Dermis microvascular lymphatic vessel endothelial cell (primary cell): ENCODE measurements at regions not wholly inside any gene's neighbourhood (a gene's known extent, or its start where the extent isn't known, plus 50 kb on each side); places are given as distances from the start of the nearest gene placed in this dataset.

Source experiments
- DNase-seq, 2 donors: peaks; one replicate each; pipeline versions ENCODE4 v3.0.0 to v3.0.0-alpha.2; 2010; ENCODE audit warnings: low read depth in 2 of 2

DNA sequence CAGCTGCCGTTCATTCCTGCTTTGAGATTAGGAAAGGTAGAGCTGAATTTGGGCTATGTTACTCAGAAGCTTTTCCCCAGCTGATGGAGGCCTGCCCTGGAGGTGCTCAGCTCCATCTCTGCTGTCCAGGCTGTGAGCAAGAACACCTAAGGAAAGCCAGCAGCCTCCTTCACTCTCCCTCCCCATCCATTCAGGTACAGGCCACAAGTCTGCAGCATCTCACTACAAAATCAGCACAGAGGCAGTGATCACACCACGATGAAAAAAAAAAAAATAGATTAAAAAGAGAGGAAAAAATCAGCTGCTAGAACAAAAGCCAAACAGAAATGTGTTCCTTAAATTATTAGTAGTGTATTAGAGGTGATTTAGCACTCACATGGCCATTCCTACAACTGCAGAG lies 515.0 kb downstream of the CDH26 start:
- no peak for DNase-seq

- no peak for DNase-seq
These were observed 516.2 kb downstream of the CDH26 start for GRCh38 chr20:60474385-60474910.

- DNase-seq = no peak
These were observed 517.8 kb downstream of the CDH26 start for GRCh38 chr20:60476045-60476444.

DNA sequence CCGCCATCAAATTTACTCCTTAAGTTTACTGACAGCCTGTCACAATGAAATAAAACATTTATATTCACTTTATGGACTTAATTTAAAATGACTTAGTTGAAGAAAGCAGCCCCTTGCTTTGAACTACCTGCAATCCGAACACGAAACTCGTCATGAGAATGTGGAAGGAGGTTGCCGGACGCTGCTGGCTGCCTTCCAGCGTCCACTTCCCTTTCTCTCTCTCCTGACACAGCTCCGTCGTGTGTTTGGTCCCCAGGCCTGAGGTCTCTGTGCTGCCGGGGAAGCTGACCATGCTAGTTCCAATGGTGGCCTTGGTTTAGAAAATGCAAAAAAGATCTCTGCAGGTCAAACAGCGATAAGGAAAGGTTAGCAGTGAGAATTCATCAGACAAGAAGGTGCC lies 519.7 kb downstream of the CDH26 start:
- no peak for DNase-seq

DNA sequence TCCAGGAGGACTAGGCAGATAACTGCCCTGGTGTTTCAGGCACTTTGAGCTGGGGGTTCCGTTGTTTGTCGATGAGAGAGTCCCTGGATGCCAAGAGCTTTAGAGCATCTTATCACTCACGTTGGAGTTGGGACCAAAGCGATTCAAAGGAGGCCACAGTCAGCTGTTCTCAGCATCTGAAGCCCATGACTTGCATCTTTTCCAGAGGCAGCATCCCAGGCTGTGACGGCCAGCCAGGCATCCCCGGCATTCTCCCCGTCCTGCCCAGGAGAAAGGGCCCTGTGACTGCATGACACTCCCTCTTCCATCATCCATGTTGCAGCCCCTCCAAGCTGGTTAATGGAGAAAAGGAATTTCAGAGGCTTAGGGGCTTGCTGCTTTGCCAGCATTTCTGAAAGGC lies 520.3 kb downstream of the CDH26 start:
- DNase-seq = no peak

DNA sequence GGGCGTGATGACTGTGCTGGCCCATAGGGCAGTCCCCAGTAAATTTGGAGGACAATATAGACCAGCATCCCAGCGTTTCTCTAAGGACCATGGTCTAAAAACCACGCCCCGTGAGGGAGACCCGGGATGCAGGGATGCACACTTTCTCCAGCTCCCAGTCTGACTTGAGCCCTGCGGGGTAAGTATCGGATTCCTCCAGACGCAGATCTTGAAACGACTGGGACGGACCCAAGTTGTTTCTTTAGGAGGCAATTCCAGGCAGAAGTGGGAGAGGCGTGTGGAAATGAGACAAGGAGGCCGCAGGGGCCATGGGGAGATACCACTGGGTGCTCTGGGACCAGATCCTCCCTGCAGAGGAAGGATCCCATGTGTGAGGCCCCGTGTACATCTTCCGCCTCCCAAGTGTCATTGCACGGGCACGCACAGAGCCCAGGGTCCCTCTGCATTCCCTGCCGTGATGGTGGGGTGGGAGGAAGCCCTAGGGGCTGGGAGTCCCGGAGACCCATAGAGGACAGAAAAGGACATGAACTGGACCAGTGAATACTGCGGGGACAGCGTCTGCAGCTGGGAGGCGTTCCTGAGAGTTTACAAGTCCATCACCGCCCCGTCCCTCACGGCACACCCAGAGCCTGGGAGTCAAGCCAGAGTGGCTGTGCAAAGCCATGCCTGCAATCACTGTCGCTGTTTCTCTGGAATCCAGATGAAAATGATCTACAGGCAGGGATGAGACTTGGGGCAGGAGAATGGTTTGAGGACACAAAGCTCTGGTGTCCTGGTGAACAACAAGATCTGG lies 522.9 kb downstream of the CDH26 start:
- no peak for DNase-seq

DNA sequence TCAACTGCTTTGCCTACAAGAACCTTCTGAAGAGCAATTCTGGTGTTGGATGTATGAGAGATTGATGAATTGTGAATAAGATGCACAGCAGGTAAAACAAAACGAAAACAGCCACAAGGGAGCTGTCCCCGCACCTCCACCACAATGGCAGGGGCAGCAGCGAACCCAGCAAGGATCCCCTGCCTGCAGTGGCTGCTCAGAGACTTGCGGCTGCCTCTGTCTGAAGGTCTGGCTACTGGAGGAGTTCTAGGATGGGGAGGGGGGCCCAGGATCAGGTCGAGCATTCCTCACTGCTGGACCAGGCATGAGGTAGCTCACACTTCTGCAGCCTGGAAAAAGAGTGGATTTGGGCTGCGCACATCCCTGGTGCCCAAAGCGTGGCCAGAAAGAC lies 523.5 kb downstream of the CDH26 start:
- no peak for DNase-seq

- no peak for DNase-seq
These were observed 524.2 kb downstream of the CDH26 start for GRCh38 chr20:60482221-60483008.

DNA sequence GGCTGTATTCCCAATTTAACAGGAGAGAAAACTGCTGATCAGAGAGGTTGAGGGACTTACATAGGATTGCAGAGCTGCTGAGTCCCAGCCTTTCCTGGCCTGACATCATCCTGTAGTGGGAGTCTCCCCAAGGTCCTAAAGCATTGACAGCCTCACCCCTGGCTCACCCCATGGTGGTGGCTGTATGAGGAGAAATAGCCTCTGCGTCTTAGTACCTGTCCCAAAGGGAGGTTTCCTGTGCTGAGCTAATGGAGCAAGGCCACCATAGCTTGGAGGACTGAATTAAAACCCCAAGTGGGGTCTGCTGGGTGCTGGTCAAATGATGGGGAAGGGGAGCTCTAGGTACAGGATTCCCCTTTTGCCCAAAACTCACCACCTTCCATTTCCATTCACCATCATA lies 525.1 kb downstream of the CDH26 start:
- no peak for DNase-seq

- DNase-seq = no peak
These were observed 526.1 kb downstream of the CDH26 start for GRCh38 chr20:60484316-60484715.

DNA sequence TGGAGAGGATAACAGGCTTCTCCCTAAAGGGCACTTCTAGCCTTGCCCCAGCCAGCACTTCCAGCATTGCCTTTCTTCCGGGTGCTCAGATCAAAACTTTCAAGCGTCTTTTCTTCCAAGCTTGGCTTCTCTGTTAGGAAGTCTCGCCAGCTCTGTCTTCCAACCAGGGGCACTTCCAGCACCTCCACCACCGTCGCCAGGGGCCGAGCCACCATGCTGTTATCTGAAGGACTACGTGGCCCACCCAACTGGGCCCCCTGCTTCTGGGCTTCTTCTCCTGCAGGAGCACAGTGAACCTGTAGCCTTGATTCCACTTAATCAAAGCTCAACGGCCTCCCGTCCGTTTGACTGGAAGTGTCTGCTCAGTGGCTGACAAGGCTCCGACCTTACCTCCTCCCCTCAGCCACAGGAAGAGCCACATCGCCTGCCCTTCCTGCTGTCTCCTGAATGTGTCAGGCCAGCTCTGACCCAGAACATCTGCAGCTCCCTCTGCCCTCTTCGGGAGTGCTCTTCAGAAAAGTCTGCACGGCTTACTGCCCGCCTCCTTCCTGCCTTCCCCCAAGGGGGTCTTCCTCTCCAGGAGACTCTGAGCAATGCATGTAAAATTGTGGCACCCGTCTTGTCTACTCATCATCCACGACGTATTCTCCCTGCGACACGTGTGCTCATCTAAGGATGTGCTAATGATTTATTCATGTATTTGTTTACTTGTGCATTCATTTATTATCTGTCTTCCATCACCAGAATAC lies 527.0 kb downstream of the CDH26 start:
- DNase-seq = no peak

DNA sequence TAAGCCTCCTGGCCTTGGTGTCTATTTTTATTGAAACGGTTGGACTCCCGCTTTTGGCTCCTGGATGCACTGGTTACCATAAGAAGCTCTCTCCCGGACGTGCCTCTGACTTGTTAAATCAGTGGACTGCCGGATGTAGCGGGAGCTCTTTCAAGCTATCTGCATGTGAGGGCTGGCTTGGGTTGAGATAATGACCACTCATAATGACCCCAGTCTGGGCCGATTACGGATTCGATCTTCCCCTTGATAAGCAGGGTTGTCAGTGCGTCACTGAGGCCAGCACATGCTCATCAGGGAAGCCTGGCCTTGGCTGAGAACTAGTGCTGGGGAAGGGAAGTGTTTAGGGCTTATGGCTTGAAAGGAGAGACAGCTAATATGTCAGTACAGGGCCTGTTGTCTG lies 528.1 kb downstream of the CDH26 start:
- DNase-seq = no peak

GRCh38 chr20:60486937-60487336 lies 528.7 kb downstream of the CDH26 start:
- DNase-seq = no peak

DNA sequence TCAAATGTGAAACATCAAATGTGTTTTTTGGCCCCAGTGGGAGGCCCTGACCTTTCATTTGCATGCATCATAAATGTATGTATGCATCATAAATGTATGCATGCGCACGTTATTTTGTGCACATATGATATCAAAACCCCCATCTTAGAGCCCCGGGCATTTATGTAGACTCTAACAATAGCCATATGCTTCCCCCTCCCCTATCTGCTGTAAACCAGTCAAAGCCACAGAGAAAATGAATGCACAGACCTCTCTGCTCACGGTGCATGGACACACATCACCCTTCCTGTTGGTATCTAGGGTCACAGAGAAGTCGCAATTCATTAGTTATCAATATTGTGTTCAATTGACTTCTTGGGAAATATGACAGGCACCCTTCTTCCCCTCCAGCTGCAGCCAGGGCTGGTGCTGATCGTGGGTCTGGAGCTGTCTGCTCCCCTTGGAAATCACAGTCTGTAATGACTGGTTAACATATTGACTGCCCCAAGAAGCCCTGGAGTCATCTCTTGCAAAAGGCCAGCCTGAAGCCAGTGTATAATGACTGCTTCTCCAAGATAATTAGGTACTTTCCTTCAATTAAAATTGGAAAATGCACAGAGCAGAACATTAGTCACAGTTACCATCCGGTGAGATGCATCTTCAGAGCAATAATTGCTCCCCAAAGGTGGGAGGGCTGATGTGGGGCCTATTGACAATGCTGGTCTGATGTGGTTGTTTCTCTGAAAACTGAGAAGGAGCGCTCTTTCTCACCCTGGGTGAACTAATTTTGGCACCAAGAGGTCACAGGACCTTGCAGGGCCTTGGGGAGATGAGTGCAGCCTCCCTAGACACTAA lies 532.2 kb downstream of the CDH26 start:
- no peak for DNase-seq

DNA sequence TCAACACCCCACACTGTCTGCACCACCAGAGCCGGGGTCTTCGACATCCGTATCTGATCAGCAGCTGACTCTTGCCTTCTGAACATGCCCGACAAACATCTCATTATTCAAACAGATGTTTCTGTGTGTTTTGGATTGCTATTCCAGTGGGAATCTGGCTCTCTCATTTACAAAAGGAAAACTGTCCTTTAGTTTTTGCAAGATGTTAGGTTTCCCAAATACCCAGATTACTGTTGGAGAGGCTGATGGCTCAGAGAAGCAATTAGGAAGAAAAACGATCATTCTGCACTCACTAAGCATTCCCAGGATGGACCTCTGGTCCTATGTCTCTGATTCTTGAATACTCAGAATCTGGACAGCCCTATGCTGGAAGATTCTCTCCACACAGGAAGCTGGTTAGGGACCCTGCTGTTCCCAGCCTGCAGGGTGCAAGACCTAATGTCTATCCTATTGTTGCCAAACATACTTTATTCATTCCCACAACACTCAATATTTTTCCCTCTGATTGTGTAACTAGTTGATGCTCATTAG lies 532.9 kb downstream of the CDH26 start:
- DNase-seq = no peak

DNA sequence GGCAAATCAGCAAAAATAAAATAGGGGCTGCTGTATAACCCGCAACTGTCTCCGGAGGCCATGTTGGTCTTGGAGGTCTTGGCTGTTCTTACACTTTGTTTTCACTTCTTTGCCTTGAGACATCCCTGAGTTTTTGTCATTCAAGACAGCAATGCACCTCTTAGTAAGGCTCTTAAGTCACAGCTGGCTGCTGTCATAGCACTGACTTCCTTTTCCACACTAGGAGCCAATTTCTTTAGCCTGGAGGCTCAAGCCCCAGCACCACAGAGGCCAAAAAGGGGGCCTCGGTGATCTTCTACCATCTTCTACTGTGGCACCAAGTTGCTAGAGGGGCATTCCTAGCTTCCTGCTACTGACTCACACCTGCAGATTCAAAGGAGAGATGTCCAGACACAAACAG lies 536.3 kb downstream of the CDH26 start:
- DNase-seq = no peak

- DNase-seq = no peak
These were observed 539.2 kb downstream of the CDH26 start for GRCh38 chr20:60497298-60498035.

- DNase-seq = no peak
These were observed 541.9 kb downstream of the CDH26 start for GRCh38 chr20:60500038-60500701.

DNA sequence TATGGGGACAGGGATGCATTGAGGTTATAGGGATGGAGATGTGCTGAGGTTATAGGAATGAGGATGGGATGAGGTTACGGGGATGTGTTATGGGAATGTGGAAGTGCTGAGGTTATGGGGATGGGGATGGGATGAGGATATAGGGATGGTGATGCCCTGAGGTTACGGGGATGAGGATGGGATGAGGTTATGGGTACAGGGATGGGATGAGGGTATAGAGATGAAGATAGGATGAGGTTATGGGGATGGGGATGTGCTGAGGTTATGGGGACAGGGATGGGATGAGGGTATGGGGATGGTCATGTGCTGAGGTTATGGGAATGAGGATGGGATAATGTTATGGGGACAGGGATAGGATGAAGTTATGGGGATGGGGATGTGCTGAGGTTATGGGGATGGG lies 542.8 kb downstream of the CDH26 start:
- DNase-seq = no peak

DNA sequence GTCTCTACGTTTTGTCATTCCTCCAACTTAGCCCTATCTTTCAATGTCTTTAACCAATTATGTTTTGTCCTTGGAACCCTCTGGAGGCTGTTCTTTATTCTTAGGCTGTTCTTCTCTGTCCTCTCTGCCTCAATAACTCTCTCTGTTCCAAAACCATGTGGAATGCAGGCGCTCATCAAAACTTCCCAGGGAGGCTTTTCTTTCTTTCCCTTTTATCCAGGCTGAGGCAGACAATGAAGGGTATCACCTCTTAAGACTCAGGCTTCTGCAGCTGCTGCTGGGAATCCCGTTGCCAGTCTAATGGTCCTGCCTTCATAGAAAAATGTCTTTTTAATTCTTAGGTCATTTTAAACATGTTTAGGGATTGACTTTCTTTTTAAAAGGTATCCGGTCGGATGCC lies 544.7 kb downstream of the CDH26 start:
- DNase-seq = no peak
